ENCODE measurements at regions not wholly inside any gene's neighbourhood (a gene's known extent, or its start where the extent isn't known, plus 50 kb on each side); places are given as distances from the start of the nearest gene placed in this dataset.
A peak's percentile ranks its signal among the peaks of the same experiment; 100 is the strongest.

GRCh38 chr6:54481091-54481490 is 172.8 kb downstream of the TINAG start:
- Histone ChIP-seq H3K9ac (ENCODE audit: insufficient read depth in 1 of 2, low read length in 2 of 2) (no peak overlapping the region), H3K27ac (ENCODE audit: low read depth in 1 of 2, low read length in 1 of 2) (no peak overlapping the region), H3K36me3 (ENCODE audit: control insufficient read depth in 4 of 4, insufficient read depth in 4 of 4, low read length in 4 of 4) (no peaks in the 10 kb centered on the region), H3K27me3 (ENCODE audit: control insufficient read depth in 3 of 3, insufficient read depth in 3 of 3, low read length in 2 of 3) (no peaks in the 10 kb centered on the region), H3K9me3 (ENCODE audit: control insufficient read depth in 4 of 4, insufficient read depth in 3 of 4, low read length in 3 of 4) (peaks cover 0 to 3% (median 0%) of the 10 kb centered on the region in 4 donors), H3K4me1 (ENCODE audit: control insufficient read depth in 5 of 5, insufficient read depth in 5 of 5, low read length in 5 of 5) (no peaks in the 10 kb centered on the region), H3K4me3 (no peak overlapping the region)
- 92 to 96% methylated on average over 4 of the region's 4 CpGs for WGBS, 2 donors
- ATAC-seq (ENCODE audit: insufficient read depth, low FRiP score) (no peak), DNase-seq (peak in 1 of 3 donors; percentile 8)
- TF ChIP-seq CTCF (IDR thresholded peaks at IDR 0.05; ENCODE audit: control extremely low read depth, extremely low read depth), result no peak

GRCh38 chr6:54491431-54491830 is 183.2 kb downstream of the TINAG start:
- no peak overlapping the region for H3K27ac ChIP-seq (ENCODE audit: low read depth in 1 of 2, low read length in 1 of 2)
- 80 to 89% methylated on average over 3 of the region's 3 CpGs for WGBS, 2 donors
- peaks cover 0 to 15% (median 10%) of the 10 kb centered on the region in 4 donors for H3K9me3 ChIP-seq (ENCODE audit: control insufficient read depth in 4 of 4, insufficient read depth in 3 of 4, low read length in 3 of 4)
- ATAC-seq (ENCODE audit: insufficient read depth, low FRiP score), result no peak
- no peak overlapping the region for H3K9ac ChIP-seq (ENCODE audit: insufficient read depth in 1 of 2, low read length in 2 of 2)
- H3K27me3 ChIP-seq (ENCODE audit: control insufficient read depth in 3 of 3, insufficient read depth in 3 of 3, low read length in 2 of 3), result no peaks in the 10 kb centered on the region
- H3K36me3 ChIP-seq (ENCODE audit: control insufficient read depth in 4 of 4, insufficient read depth in 4 of 4, low read length in 4 of 4), result no peaks in the 10 kb centered on the region
- no peak for DNase-seq
- no peaks in the 10 kb centered on the region for H3K4me1 ChIP-seq (ENCODE audit: control insufficient read depth in 5 of 5, insufficient read depth in 5 of 5, low read length in 5 of 5)
- no peak overlapping the region for H3K4me3 ChIP-seq
- TF ChIP-seq CTCF (IDR thresholded peaks at IDR 0.05; ENCODE audit: control extremely low read depth, extremely low read depth), result no peak

GRCh38 chr6:54493138-54493537 is 184.9 kb downstream of the TINAG start:
- H3K9ac ChIP-seq (ENCODE audit: insufficient read depth in 1 of 2, low read length in 2 of 2), result no peak overlapping the region
- no peaks in the 10 kb centered on the region for H3K27me3 ChIP-seq (ENCODE audit: control insufficient read depth in 3 of 3, insufficient read depth in 3 of 3, low read length in 2 of 3)
- no peak overlapping the region for H3K27ac ChIP-seq (ENCODE audit: low read depth in 1 of 2, low read length in 1 of 2)
- no peak for TF ChIP-seq CTCF (IDR thresholded peaks at IDR 0.05; ENCODE audit: control extremely low read depth, extremely low read depth)
- H3K4me1 ChIP-seq (ENCODE audit: control insufficient read depth in 5 of 5, insufficient read depth in 5 of 5, low read length in 5 of 5), result no peaks in the 10 kb centered on the region
- no peak overlapping the region for H3K4me3 ChIP-seq
- H3K36me3 ChIP-seq (ENCODE audit: control insufficient read depth in 4 of 4, insufficient read depth in 4 of 4, low read length in 4 of 4), result no peaks in the 10 kb centered on the region
- H3K9me3 ChIP-seq (ENCODE audit: control insufficient read depth in 4 of 4, insufficient read depth in 3 of 4, low read length in 3 of 4), result peaks cover 0 to 15% (median 10%) of the 10 kb centered on the region in 4 donors
- DNase-seq, result no peak
- no peak for ATAC-seq (ENCODE audit: insufficient read depth, low FRiP score)

- Histone ChIP-seq H3K9me3 (ENCODE audit: control insufficient read depth in 4 of 4, insufficient read depth in 3 of 4, low read length in 3 of 4) (peaks cover 0 to 6% (median 2%) of the 10 kb centered on the region in 4 donors), H3K4me3 (no peak overlapping the region), H3K36me3 (ENCODE audit: control insufficient read depth in 4 of 4, insufficient read depth in 4 of 4, low read length in 4 of 4) (no peaks in the 10 kb centered on the region), H3K27ac (ENCODE audit: low read depth in 1 of 2, low read length in 1 of 2) (no peak overlapping the region), H3K27me3 (ENCODE audit: control insufficient read depth in 3 of 3, insufficient read depth in 3 of 3, low read length in 2 of 3) (no peaks in the 10 kb centered on the region), H3K9ac (ENCODE audit: insufficient read depth in 1 of 2, low read length in 2 of 2) (no peak overlapping the region), H3K4me1 (ENCODE audit: control insufficient read depth in 5 of 5, insufficient read depth in 5 of 5, low read length in 5 of 5) (no peaks in the 10 kb centered on the region)
- TF ChIP-seq CTCF (IDR thresholded peaks at IDR 0.05; ENCODE audit: control extremely low read depth, extremely low read depth), result no peak
- 68 to 87% methylated on average over 1 of the region's 1 CpG for WGBS, 2 donors
- DNase-seq (no peak), ATAC-seq (ENCODE audit: insufficient read depth, low FRiP score) (no peak)
Observed at GRCh38 chr6:54503144-54503543, 194.9 kb downstream of the TINAG start.
